Fibroblast of lung (primary cell): ENCODE measurements at regions not wholly inside any gene's neighbourhood (a gene's known extent, or its start where the extent isn't known, plus 50 kb on each side); places are given as distances from the start of the nearest gene placed in this dataset.

Source experiments
- EZH2 ChIP-seq: IDR thresholded peaks from 2 replicates; pipeline ENCODE4 v1.5.1; 2012; ENCODE audit warnings: low read length, control low read depth, mild to moderate bottlenecking; ENCODE audit errors: missing control alignments
- TF ChIP-seq, protein P1 (sequence below), 2 donors: IDR thresholded peaks in 1 of 2; conservative IDR thresholded peaks in 1 of 2; 1 replicate in 1 of 2; 2 replicates in 1 of 2; pipeline ENCODE4 v1.5.1; 2011 to 2012; ENCODE audit warnings: low read length in 2 of 2, control low read depth in 1 of 2, inconsistent platforms in 1 of 2, low read depth in 1 of 2, mild to moderate bottlenecking in 1 of 2

DNA sequence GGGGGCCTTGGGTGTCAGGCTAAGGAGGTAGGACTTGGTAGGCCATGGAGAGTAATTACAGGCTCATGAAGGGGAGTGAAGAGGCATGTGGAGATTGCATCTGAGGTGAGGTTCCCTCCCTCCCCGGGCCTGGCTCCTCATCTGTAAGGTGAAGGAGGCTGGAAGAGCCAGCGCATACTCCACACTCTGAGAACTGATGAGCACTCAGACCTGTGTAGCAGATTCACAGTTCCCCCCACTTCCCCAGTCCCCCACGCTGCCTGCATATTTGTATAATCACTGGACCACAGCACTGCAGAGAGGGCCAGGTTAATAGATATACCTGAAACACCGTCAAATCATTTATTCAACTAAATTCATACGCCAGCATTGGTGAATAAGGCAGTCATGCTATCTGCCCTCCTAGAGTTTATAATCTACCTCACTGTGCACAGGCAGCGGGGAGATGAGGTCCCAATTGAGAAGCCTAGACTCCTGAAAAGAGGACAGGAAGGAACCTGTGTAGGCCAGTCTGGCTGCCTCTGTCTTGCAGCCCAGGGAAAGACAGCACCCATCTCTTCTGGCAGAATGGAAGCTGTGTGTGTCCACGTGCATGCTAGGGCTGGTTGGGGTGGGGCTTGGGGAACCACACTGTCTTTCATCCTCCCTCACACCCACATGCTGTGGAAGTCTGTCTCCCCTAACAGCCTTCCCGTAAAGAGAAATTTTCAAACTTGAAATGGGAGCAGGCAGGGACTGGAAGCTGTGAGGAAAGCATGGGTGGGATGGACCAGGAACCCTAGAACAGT, 110.6 kb upstream of the ATP1A1 start:
- TF ChIP-seq, protein P1, sequence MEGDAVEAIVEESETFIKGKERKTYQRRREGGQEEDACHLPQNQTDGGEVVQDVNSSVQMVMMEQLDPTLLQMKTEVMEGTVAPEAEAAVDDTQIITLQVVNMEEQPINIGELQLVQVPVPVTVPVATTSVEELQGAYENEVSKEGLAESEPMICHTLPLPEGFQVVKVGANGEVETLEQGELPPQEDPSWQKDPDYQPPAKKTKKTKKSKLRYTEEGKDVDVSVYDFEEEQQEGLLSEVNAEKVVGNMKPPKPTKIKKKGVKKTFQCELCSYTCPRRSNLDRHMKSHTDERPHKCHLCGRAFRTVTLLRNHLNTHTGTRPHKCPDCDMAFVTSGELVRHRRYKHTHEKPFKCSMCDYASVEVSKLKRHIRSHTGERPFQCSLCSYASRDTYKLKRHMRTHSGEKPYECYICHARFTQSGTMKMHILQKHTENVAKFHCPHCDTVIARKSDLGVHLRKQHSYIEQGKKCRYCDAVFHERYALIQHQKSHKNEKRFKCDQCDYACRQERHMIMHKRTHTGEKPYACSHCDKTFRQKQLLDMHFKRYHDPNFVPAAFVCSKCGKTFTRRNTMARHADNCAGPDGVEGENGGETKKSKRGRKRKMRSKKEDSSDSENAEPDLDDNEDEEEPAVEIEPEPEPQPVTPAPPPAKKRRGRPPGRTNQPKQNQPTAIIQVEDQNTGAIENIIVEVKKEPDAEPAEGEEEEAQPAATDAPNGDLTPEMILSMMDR (conservative IDR thresholded peaks at IDR 0.05 in 1 of 2, IDR thresholded peaks at IDR 0.05 in 1 of 2; ENCODE audit: low read depth in 1 of 2, low read length in 2 of 2), result no peak
- no peak for TF ChIP-seq EZH2
